ENCODE measurements at regions not wholly inside any gene's neighbourhood (a gene's known extent, or its start where the extent isn't known, plus 50 kb on each side); places are given as distances from the start of the nearest gene placed in this dataset.
"Not testable (repeated sequence)": the region's sequence is repeated elsewhere in the genome, so short reads cannot be mapped to it uniquely, and the experiment has no call there.

GRCh38 chr12:89225808-89226411 is 126.4 kb downstream of the DUSP6 start:
- DNase-seq, result no peak

GRCh38 chr12:89225401-89225800 is 126.9 kb downstream of the DUSP6 start:
- DNase-seq, result no peak

GRCh38 chr12:89222580-89222979 is 129.7 kb downstream of the DUSP6 start:
- DNase-seq, result not testable (repeated sequence)

- DNase-seq, result no peak
Observed at GRCh38 chr12:89217472-89217871, 134.8 kb downstream of the DUSP6 start.

- no peak for DNase-seq
Observed at GRCh38 chr12:89216211-89216952, 135.9 kb downstream of the DUSP6 start.

GRCh38 chr12:89215196-89215595 is 137.1 kb downstream of the DUSP6 start:
- no peak for DNase-seq

- no peak for DNase-seq
Observed at GRCh38 chr12:89213747-89214146, 138.6 kb downstream of the DUSP6 start.

- no peak for DNase-seq
Observed at GRCh38 chr12:89213139-89213538, 139.2 kb downstream of the DUSP6 start.

- no peak for DNase-seq
Observed at GRCh38 chr12:89212339-89212771, 139.9 kb downstream of the DUSP6 start.

GRCh38 chr12:89211456-89211855 is 140.8 kb downstream of the DUSP6 start:
- DNase-seq, result no peak

- no peak for DNase-seq
Observed at GRCh38 chr12:89210277-89210676, 142.0 kb downstream of the DUSP6 start.

- DNase-seq, result no peak
Observed at GRCh38 chr12:89208661-89209096, 143.6 kb downstream of the DUSP6 start.

- DNase-seq, result no peak
Observed at GRCh38 chr12:89206390-89206789, 145.9 kb downstream of the DUSP6 start.

GRCh38 chr12:89205517-89205916 is 146.8 kb downstream of the DUSP6 start:
- DNase-seq, result no peak

- DNase-seq, result no peak
Observed at GRCh38 chr12:89203144-89203543, 149.2 kb downstream of the DUSP6 start.

- no peak for DNase-seq
Observed at GRCh38 chr12:89200217-89200616, 152.1 kb downstream of the DUSP6 start.

GRCh38 chr12:89195470-89195869 is 156.8 kb downstream of the DUSP6 start:
- no peak for DNase-seq

- DNase-seq, result no peak
Observed at GRCh38 chr12:89194683-89195082, 157.6 kb downstream of the DUSP6 start.

- no peak for DNase-seq
Observed at GRCh38 chr12:89192429-89192828, 159.9 kb downstream of the DUSP6 start.

GRCh38 chr12:89191597-89191996 is 160.7 kb downstream of the DUSP6 start:
- not testable (repeated sequence) for DNase-seq

GRCh38 chr12:89189448-89189847 is 162.9 kb downstream of the DUSP6 start:
- no peak for DNase-seq

GRCh38 chr12:89187507-89187906 is 164.8 kb downstream of the DUSP6 start:
- no peak for DNase-seq

- DNase-seq, result no peak
Observed at GRCh38 chr12:89185889-89186288, 166.4 kb downstream of the DUSP6 start.

- no peak for DNase-seq
Observed at GRCh38 chr12:89185181-89185580, 167.1 kb downstream of the DUSP6 start.

GRCh38 chr12:89183985-89184435 is 168.3 kb downstream of the DUSP6 start:
- no peak for DNase-seq

Data from NCI-H2171 (cell line).